Kidney glomerular epithelial cell (primary cell): ENCODE measurements at regions not wholly inside any gene's neighbourhood (a gene's known extent, or its start where the extent isn't known, plus 50 kb on each side); places are given as distances from the start of the nearest gene placed in this dataset.
"Not testable (repeated sequence)": the region's sequence is repeated elsewhere in the genome, so short reads cannot be mapped to it uniquely, and the experiment has no call there.

Experiments used
- DNase-seq: peaks from one replicate; lab custom pipeline; 2025; lab: John Stamatoyannopoulos, UW

DNA sequence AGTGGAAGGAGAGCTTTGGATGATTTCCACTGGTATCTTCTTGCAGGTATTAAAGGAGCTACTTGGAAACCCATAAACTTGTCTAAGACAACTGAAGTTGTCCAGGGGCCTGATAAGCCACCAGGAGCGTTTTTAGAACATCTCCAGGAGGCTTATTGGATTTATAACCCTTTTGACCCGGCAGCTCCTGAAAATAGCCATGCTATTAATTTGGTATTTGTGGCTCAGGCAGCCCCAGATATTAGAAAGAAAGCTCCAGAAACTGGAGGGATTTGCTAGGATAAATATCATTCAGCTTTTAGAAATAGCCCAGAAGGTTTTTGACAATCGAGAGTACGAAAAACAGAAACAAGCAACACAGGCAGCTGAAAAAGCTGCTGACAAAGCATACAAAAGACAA is 461.0 kb upstream of the HTR1E start:
- DNase-seq = no peak

DNA sequence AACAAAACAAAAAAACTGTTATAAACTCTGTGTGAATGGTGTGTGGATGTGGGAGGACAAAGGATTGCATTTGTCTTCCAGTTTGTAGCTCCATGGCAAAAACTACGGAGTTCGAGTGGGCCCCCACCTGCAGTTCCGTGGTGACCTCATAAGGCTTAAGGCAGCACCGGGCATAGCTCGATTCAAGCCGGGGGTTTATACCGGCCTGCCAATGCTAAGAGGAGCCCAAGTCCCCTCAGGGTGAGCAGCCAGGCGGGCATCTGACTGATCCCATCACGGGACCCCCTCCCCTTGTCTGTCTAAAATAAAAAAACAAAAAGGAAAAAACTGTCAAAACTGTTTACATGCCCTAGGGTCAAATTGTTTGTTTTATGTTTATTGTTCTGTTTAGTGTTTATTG is 463.2 kb upstream of the HTR1E start:
- no peak for DNase-seq

DNA sequence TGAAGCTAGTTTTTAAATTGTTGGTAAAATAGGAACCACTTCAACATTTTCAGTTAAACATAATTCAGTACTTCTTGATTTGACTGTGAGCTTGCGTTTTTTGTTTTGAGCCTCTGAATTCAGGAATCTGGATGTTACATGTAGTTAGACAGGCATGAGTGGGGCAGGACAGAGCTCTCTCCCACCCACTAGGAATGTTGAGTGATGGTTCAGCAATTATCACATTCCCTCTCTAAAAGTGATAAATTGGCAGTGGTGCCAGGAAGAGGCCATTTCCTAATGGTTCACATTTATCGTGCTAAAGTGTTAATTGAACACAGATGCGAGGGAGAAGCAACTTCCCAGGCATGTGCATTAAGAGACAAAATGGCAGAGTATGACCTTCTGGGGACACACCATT is 465.5 kb upstream of the HTR1E start:
- no peak for DNase-seq

DNA sequence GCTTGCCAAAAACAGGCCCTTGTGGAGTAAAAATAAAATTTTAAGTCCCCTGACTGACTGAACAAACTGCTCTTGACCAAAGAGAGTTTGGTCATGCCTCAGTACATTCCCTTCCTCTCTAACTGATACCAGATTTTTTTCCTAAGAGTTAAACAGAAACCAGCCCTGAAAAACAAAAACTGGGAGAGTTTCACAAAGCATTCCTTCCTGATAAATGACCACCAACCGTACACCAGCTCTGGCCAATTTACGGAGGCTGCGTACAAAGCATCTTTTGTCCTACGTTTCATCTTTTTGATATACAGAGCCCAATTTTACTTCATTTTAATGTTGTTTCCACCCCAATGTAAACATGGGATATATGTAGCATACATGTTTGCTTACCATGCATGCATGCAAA is 477.4 kb upstream of the HTR1E start:
- DNase-seq = no peak

DNA sequence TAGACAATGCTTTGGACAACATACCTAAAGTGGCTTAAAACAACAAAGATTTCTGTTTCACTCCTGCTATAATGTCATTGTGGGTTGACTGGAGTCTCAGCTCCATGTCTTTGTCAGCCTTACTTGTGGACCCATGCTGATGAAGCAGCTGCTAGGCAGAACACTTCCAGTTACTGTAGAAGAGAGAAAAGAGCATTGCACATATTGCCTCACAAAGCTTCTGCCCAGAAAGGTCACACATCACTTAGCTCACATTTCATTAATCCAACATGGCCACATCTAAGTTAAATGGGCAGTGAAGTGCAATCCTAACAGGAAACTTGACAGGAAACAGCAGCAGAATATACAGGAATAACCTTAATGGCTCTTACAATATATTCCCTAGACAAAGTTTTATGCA is 480.5 kb upstream of the HTR1E start:
- DNase-seq = no peak

DNA sequence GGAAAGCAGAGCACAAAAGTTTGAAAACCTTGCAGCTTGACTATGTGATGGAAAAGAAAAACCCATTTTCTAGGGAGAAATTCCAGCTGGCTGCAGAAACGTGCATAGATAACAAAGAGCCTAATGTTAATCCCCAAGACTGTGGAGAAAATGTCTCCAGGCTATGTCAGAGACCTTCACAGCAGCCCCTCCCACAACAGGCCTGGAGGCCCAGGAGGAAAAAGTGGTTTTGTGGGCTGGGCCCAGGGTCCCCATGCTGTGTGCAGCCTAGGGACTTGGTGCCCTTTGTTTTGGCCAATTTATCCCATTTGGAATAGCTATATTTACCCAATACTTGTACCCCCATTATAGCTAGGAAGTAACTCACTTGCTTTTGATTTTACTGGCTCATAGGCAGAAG is 484.1 kb upstream of the HTR1E start:
- DNase-seq = no peak

DNA sequence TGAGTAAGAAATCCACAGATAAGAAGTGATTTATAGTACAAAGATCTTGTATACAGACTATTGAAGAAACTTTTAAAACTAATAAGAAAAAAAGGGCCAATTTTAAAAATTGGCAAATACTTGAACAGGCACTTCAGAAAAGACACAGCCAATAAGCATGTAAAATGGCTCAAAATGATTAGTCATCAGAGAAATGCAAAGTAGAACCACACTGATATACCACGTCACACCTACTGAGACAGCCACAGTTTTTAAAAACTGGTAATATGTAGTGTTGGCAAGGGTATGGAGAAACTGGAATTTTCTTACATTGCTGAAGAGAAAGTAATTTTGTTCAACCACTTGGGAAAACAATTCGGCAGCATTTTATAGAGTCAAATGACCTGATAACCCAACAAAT is 488.9 kb upstream of the HTR1E start:
- DNase-seq = no peak

DNA sequence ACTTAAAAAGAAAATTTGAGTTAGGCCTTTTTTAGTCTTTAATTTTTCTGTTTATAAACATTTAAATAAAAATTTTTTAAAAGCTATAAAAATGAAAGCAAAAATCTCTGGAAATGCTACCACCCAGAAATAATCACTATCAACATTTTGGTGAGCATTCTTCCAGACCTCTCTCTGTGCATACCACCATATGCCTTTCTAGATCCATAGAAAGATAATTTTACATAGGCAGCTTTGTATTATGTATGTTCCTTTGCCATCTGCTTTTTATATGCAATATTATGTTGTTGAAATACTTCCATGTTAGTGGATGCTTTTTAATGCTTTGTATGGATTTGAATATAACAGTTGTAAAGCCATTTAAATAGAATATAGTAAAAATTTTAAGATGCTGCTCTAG is 496.7 kb upstream of the HTR1E start:
- DNase-seq = no peak

DNA sequence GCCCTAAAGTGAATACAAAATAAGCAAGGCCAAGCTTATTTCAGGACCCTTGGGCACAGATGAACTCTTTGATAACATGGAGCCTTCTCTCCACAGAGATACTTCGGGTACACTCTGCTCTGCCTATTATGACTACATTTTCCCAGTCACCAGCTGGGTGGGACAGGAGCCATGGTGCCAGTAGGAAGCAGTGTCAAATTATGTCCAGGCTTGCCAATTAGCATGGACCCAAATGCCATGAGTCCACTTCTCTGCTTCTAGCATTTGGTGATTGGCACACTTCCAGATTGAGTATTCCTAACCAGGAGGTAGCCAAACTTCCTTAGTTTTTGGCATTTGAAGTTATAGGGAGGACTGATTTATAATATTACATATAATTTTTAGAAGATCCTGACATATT is 513.8 kb upstream of the HTR1E start:
- DNase-seq = no peak

DNA sequence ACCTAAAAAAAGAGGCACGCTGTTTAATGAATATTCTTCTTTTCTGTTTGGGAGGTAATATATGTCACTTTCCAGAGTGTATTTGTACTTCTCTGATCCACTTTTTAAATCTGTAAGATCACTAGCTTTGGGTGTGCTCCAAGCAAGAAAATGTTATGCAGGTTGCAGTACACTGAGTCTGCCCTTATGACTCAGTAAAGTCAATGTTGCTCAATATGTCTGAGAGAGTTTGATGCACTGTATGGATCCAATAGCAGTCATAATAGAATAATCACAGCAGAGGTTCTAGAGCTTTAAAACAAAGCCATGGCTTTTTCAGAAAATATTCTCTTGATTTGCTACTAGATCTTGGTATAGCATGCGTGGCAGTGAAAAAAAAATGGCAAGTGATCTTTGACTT is 525.3 kb upstream of the HTR1E start:
- no peak for DNase-seq

DNA sequence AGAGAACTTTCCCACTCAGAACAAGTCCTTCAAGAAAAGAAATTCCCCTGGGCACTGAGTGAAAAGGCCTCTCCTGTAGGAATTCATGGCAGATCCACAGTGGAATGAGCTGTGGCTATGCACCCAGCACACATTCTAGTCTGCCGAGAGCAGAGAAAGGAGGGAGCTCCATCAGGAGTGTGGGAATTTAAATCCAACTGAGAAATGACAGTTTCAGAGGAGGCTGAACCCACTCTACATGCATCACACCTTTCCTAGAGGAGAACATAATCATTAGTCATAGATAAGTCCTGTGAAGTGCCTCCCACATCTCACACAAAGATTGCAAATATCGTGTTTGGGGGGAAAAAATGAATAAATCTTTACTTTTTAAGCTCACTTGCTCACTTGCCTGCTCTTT is 530.2 kb upstream of the HTR1E start:
- DNase-seq = no peak

DNA sequence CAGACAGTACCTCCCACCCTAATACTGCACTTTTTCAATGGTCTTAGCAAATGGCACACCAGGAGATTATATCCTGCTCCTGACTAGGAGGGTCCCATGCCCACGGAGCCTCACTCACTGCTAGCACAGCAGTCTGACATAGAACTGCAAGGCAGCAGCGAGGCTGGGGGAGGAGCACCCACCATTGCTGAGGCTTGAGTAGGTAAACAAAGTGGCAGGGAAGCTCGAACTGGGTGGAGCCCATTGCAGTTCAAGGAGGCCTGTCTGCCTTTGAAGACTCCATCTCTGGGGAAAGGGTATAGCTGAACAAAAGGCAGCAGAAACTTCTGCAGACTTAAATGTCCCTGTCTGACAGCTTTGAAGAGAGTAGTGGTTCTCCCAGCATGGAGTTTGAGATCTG is 544.5 kb upstream of the HTR1E start:
- DNase-seq = not testable (repeated sequence)

DNA sequence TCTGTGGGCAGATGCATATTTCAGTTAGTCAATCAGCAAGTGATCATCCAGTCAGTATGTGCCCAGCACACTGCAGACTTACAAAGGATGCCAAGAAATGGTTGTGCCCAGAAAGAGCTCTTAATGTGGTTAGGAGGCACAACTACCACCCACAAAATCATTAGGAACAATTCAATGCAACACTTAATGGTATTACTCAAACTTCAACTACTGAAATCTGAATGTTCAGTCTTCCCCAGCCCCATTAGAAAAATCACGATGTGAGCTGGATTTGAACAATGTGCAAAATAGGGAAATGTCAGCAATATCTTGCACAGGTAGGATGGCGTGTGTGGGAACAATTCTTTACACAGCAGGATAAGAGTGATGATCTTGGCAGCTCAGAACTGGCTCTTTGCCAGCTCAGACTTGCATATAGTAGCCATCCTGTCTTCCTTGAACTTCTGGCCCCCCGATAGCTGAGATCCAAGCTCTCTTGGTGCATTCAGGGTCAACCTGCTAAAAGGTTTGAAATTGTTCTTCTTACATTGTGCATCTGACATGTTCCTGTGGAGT is 556.7 kb upstream of the HTR1E start:
- no peak for DNase-seq

DNA sequence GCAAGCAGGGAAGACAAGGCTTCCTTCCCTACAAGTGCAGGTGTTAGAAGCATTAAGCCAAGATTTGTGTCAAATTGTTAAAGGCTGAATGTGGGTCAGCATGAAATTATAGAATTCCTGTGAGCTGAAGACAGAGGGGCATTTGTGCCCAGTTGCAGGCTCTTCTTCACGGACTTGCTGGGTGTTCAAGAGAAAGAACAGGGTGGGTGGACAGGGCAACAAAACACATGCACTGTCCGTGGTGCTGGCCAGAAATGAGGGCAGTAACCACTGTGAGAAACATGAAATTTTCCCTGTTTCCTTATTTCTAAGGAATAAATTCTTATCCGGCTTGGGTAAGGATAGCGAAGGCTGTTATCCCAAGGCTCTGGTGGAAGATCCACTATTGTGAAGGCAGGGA is 579.5 kb upstream of the HTR1E start:
- no peak for DNase-seq

DNA sequence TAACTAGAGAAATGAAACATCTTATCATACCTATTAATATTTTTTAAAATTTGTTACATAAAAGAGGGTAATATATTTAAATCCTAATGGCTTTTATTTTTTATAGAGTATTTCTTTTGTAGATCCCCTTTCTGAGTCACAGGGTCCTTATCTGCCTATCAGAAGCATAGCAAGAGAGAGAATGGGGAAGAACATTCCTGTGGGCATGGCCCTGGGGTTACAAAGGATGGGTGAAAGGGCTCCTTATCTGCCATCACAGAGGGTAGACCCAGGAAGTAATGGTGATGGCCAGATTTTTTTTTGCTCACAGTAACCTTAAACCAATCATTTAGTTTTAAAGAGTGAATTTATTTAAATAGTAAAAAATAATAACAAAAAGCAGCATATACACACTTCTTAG is 582.1 kb upstream of the HTR1E start:
- DNase-seq = no peak

DNA sequence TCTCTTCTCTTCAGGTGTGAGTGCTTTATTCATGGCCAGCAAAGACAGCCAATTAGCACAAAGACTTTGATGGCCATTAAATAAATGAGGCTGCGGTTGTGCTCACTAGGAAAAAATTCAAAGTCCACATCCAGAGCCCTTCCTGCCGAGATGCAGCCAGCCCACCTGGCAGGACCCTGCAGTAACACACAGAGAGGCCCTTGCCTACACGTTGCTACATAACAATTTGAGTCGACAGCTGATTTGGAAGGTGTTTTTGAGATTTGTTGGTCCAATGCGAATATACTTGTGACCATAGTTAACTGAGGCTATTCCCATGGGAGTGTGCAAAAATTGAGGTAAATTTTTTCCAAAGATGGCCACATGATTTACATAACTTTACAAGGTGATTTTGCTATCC is 605.4 kb upstream of the HTR1E start:
- DNase-seq = no peak

DNA sequence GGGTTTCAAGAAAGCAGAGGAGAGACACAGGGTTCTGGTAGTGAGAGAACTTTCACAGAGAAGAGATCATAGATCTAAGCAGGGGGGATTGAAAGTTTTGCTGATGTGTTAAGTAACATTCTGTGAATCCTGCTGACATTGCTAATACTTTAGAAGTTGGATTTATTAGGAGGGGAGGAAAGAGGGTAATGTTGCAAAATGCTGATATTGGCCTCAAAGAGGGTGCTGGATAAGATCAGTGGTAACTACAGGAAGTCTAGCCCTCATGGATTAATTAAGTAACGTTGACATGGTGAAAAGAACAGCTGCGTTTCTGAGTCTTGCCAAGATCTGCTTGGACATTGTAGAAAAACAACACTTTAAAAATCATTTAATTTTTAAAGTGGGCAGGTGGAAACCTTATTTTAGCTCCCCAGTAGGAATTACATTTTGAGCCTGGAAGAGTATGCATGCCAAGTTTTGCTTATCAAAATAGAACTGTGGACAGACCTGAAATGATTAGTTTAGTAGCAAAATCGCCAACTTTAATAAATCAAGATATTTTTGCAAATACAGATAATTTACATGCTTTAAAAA is 606.0 kb upstream of the HTR1E start:
- no peak for DNase-seq

DNA sequence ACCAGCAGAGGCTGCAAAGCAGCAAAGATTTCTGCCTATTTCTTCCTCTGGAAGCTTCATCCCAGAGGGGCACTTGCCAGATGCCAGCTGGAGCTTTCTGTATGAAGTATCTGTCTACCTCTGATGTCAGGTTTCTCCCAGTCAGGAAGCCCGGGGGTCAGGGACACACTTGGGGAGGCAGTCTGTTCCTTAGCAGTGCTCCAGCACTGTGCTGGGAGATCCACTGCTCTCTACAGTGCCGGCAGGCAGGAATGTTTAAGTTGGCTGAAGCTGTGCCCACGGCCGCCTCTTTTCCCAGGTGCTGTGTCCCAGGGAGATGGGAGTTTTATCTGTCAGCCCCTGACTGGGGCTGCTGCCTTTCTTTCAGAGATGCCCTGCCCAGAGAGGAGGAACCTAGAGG is 631.1 kb upstream of the HTR1E start:
- DNase-seq = no peak

DNA sequence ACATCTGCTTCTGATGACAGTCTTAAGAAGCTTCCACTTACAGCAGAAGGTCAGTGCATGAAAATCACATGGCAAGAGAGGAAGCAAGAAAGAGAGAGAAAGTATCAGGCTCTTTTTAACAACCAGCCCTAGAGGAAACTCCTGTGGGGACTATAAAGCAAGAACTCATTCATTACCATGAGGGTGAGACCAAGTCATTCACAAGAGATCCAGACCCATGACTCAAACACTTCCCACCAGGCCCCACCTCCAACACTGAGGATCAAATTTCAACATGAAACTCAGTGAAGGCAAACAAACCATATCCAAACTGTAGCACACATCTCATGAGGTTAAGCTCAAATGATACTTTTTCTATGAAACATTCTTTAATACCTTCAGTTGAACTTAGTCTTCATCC is 643.2 kb upstream of the SYNCRIP start:
- no peak for DNase-seq

DNA sequence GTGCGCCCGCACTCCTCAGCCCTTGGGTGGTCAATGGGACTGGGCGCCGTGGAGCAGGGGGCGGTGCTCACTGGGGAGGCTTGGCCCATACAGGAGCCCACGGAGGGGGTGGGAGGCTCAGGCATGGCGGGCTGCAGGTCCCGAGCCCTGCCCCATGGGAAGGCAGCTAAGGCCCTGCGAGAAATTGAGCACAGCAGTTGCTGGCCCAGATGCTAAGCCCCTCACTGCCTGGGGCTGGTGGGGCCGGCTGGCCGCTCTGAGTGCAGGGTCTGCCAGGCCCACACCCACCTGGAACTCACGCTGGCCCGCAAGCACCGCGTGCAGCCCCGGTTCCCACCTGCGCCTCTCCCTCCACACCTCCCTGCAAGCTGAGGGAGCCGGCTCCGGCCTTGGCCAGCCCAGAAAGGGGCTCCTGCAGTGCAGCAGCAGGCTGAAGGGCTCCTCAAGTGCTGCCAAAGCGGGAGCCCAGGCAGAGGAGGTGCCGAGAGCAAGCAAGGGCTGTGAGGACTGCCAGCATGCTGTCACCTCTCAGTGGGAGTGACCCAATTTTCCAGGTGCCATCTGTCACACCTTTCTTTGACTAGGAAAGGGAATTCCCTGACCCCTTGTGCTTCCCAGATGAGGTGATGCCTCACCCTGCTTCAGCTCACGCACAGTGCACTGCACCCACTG is 642.3 kb upstream of the SYNCRIP start:
- DNase-seq = not testable (repeated sequence)

DNA sequence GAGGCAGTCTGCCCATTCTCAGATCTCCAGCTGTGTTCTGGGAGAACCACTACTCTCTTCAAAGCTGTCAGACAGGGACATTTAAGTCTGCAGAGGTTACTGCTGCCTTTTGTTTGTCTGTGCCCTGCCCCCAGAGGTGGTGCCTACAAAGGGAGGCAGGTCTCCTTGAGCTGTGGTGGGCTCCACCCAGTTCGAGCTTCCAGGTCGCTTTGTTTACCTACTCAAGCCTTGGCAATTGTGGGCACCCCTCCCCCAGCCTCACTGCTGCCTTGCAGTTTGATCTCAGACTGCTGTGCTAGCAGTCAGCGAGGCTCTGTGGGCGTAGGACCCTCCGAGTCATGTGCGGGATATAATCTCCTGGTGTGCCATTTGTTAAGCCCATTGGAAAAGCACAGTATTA is 640.9 kb upstream of the SYNCRIP start:
- not testable (repeated sequence) for DNase-seq

DNA sequence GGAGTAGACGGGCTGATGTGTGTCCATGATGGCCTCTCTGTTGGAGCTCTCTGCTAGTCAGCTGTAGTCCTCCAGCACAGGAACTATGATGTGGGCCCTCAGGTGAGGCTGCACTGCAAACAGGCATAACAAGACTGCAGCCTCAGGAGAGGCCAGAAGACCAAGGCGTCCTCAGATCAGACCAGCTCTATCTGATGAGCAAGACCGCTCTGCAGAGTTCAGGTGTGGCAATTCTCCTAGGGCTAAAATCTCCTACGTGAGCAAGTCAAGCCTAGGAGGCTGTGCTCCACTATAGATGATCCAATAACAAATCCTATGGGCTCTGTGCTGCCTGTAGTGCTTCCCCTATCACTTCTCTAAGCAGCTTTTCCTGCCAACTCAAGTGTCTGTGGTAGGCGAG is 633.4 kb upstream of the SYNCRIP start:
- DNase-seq = no peak

DNA sequence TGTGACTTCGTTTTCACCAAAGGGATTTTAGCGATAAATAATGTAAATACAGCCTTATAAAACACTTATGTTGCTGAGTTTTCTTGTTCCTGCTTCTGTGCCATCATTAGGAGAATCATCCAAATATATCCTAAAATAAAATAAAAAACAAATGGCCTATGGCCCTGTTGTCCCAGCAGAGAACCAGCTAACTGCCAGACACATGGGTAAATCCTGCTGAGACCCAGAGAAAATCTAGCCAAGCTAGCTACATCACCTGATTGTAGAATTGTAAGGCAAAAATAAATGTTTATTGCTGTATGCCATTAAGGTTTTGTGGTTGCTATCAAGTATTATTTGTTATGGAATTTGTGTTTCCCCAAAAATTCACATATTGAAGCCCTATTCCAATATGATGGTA is 631.2 kb upstream of the SYNCRIP start:
- DNase-seq = no peak

DNA sequence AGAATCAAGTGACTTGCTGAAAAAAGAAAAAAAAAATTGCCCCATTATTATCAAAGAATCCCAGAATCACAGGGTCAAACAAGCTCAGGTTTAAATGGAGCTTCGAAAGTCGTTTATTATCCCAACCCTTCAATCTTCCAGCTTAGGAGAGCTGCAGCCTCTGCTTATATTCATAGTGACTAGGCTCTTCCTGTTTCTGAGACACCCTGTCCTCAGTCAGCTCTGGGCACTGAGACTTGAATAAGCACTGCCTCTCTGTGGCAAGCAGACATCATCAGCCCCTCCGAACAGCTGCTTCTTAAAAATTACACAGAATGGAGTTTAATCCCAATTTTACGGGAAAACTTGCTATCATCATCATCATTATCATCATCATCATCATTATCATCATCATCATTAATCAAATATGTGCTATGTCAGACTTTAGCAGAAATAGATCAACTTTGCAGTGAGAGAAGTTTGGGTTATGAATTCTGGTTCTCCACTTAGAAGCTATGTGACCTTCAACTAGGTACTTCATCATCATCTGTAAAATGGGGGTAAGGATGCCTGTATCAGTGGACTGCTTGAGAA is 614.0 kb upstream of the SYNCRIP start:
- no peak for DNase-seq
